ENCODE measurements at regions not wholly inside any gene's neighbourhood (a gene's known extent, or its start where the extent isn't known, plus 50 kb on each side); places are given as distances from the start of the nearest gene placed in this dataset.
"Not testable (repeated sequence)": the region's sequence is repeated elsewhere in the genome, so short reads cannot be mapped to it uniquely, and the experiment has no call there.

- not testable (repeated sequence) for H3K4me3 ChIP-seq (ENCODE audit: low read length); H3K4me1 ChIP-seq (ENCODE audit: insufficient read depth, low read length); H3K27me3 ChIP-seq (ENCODE audit: insufficient read depth, low read length); H3K9me3 ChIP-seq (ENCODE audit: low read depth, low read length)
These were observed 296.5 kb upstream of the C1QTNF3 start for GRCh38 chr5:34339408-34340001.

- not testable (repeated sequence) for H3K27me3 ChIP-seq (ENCODE audit: insufficient read depth, low read length); H3K9me3 ChIP-seq (ENCODE audit: low read depth, low read length); H3K4me3 ChIP-seq (ENCODE audit: low read length); H3K4me1 ChIP-seq (ENCODE audit: insufficient read depth, low read length)
These were observed 301.7 kb upstream of the RAI14 start for GRCh38 chr5:34354440-34354839.

GRCh38 chr5:34371417-34371816 is 284.7 kb upstream of the RAI14 start:
- H3K9me3 ChIP-seq (ENCODE audit: low read depth, low read length); H3K27me3 ChIP-seq (ENCODE audit: insufficient read depth, low read length): not testable (repeated sequence)

GRCh38 chr5:34371817-34372216 is 284.3 kb upstream of the RAI14 start:
- not testable (repeated sequence) for H3K9me3 ChIP-seq (ENCODE audit: low read depth, low read length); H3K4me3 ChIP-seq (ENCODE audit: low read length); H3K27me3 ChIP-seq (ENCODE audit: insufficient read depth, low read length); H3K4me1 ChIP-seq (ENCODE audit: insufficient read depth, low read length)

More at GRCh38 chr5:34371417-34371816, 284.7 kb upstream of the RAI14 start:
- H3K4me1 ChIP-seq (ENCODE audit: insufficient read depth, low read length); H3K4me3 ChIP-seq (ENCODE audit: low read length): not testable (repeated sequence)

- H3K9me3 ChIP-seq (ENCODE audit: low read depth, low read length): not testable (repeated sequence)
These were observed 283.4 kb upstream of the RAI14 start for GRCh38 chr5:34372739-34373138.

GRCh38 chr5:34377651-34378050 is 278.5 kb upstream of the RAI14 start:
- not testable (repeated sequence) for H3K27me3 ChIP-seq (ENCODE audit: insufficient read depth, low read length); H3K4me1 ChIP-seq (ENCODE audit: insufficient read depth, low read length); H3K9me3 ChIP-seq (ENCODE audit: low read depth, low read length); H3K4me3 ChIP-seq (ENCODE audit: low read length)

More at GRCh38 chr5:34372739-34373138, 283.4 kb upstream of the RAI14 start:
- H3K4me1 ChIP-seq (ENCODE audit: insufficient read depth, low read length); H3K27me3 ChIP-seq (ENCODE audit: insufficient read depth, low read length); H3K4me3 ChIP-seq (ENCODE audit: low read length): not testable (repeated sequence)

GRCh38 chr5:34378498-34378897 is 277.6 kb upstream of the RAI14 start:
- H3K27me3 ChIP-seq (ENCODE audit: insufficient read depth, low read length); H3K9me3 ChIP-seq (ENCODE audit: low read depth, low read length); H3K4me1 ChIP-seq (ENCODE audit: insufficient read depth, low read length); H3K4me3 ChIP-seq (ENCODE audit: low read length): not testable (repeated sequence)

- H3K4me3 ChIP-seq (ENCODE audit: low read length); H3K27me3 ChIP-seq (ENCODE audit: insufficient read depth, low read length); H3K9me3 ChIP-seq (ENCODE audit: low read depth, low read length); H3K4me1 ChIP-seq (ENCODE audit: insufficient read depth, low read length): not testable (repeated sequence)
These were observed 267.4 kb upstream of the RAI14 start for GRCh38 chr5:34388754-34389153.

- Histone ChIP-seq H3K9me3 (ENCODE audit: low read depth, low read length) (no peaks in the 10 kb centered on the region), H3K4me1 (ENCODE audit: insufficient read depth, low read length) (no peaks in the 10 kb centered on the region), H3K27me3 (ENCODE audit: insufficient read depth, low read length) (no peaks in the 10 kb centered on the region), H3K4me3 (ENCODE audit: low read length) (no peak overlapping the region)
These were observed 246.8 kb upstream of the RAI14 start for GRCh38 chr5:34409373-34409772.

- Histone ChIP-seq H3K27me3 (ENCODE audit: insufficient read depth, low read length) (no peaks in the 10 kb centered on the region), H3K4me3 (ENCODE audit: low read length) (no peak overlapping the region), H3K4me1 (ENCODE audit: insufficient read depth, low read length) (no peaks in the 10 kb centered on the region), H3K9me3 (ENCODE audit: low read depth, low read length) (no peaks in the 10 kb centered on the region)
These were observed 245.6 kb upstream of the RAI14 start for GRCh38 chr5:34410411-34411139.

GRCh38 chr5:34411470-34412346 is 244.4 kb upstream of the RAI14 start:
- no peaks in the 10 kb centered on the region for H3K27me3 ChIP-seq (ENCODE audit: insufficient read depth, low read length)
- no peaks in the 10 kb centered on the region for H3K4me1 ChIP-seq (ENCODE audit: insufficient read depth, low read length)
- no peaks in the 10 kb centered on the region for H3K9me3 ChIP-seq (ENCODE audit: low read depth, low read length)
- no peak overlapping the region for H3K4me3 ChIP-seq (ENCODE audit: low read length)

GRCh38 chr5:34412736-34413135 is 243.4 kb upstream of the RAI14 start:
- H3K9me3 ChIP-seq (ENCODE audit: low read depth, low read length): no peaks in the 10 kb centered on the region
- H3K27me3 ChIP-seq (ENCODE audit: insufficient read depth, low read length): no peaks in the 10 kb centered on the region
- no peak overlapping the region for H3K4me3 ChIP-seq (ENCODE audit: low read length)
- H3K4me1 ChIP-seq (ENCODE audit: insufficient read depth, low read length): no peaks in the 10 kb centered on the region

- Histone ChIP-seq H3K4me1 (ENCODE audit: insufficient read depth, low read length) (no peaks in the 10 kb centered on the region), H3K27me3 (ENCODE audit: insufficient read depth, low read length) (no peaks in the 10 kb centered on the region), H3K9me3 (ENCODE audit: low read depth, low read length) (peaks cover 4% of the 10 kb centered on the region), H3K4me3 (ENCODE audit: low read length) (no peak overlapping the region)
These were observed 240.4 kb upstream of the RAI14 start for GRCh38 chr5:34415559-34416198.

GRCh38 chr5:34416501-34417008 is 239.6 kb upstream of the RAI14 start:
- Histone ChIP-seq H3K4me3 (ENCODE audit: low read length) (no peak overlapping the region), H3K4me1 (ENCODE audit: insufficient read depth, low read length) (no peaks in the 10 kb centered on the region), H3K9me3 (ENCODE audit: low read depth, low read length) (peaks cover 4% of the 10 kb centered on the region), H3K27me3 (ENCODE audit: insufficient read depth, low read length) (no peaks in the 10 kb centered on the region)

GRCh38 chr5:34420191-34420590 is 235.9 kb upstream of the RAI14 start:
- H3K9me3 ChIP-seq (ENCODE audit: low read depth, low read length); H3K27me3 ChIP-seq (ENCODE audit: insufficient read depth, low read length); H3K4me3 ChIP-seq (ENCODE audit: low read length); H3K4me1 ChIP-seq (ENCODE audit: insufficient read depth, low read length): not testable (repeated sequence)

Measured in mononuclear cell (primary cell).